GM23338 (cell line): ENCODE measurements at regions not wholly inside any gene's neighbourhood (a gene's known extent, or its start where the extent isn't known, plus 50 kb on each side); places are given as distances from the start of the nearest gene placed in this dataset.

Source experiments
- ATAC-seq: fragments of 200-7000 bp; cut with Tn5 transposase; 3 replicates; pipeline ENCODE4 v1.9.1; 2020
- DNase-seq: peaks from one replicate; pipeline ENCODE4 v3.0.0-alpha.2; 2015; ENCODE audit warnings: low spot score
- H2AFZ ChIP-seq: fragments of 200-600 bp; sonication (generic); 2 replicates; pipeline ENCODE4 v1.8.0; 2016; ENCODE audit warnings: antibody characterized with exemption, mild to moderate bottlenecking, moderate library complexity
- H3F3A ChIP-seq: fragments of 200-600 bp; sonication (generic); replicated peaks from 2 replicates; pipeline ENCODE4 v1.8.0; 2017; ENCODE audit warnings: antibody characterized with exemption, mixed run types, low read depth
- H3K27ac ChIP-seq: fragments of 200-600 bp; sonication (generic); 2 replicates; pipeline ENCODE4 v1.6.1; 2016; ENCODE audit warnings: low read depth
- H3K27me3 ChIP-seq: fragments of 200-600 bp; sonication (generic); 2 replicates; pipeline ENCODE4 v1.8.0; 2016; ENCODE audit warnings: mild to moderate bottlenecking, mixed run types, moderate library complexity; ENCODE audit not compliant: insufficient read depth
- H3K36me3 ChIP-seq: fragments of 200-600 bp; sonication (generic); 2 replicates; pipeline ENCODE4 v1.8.0; 2016; ENCODE audit warnings: mild to moderate bottlenecking; ENCODE audit not compliant: insufficient read depth
- H3K4me1 ChIP-seq: fragments of 200-600 bp; sonication (generic); 2 replicates; pipeline ENCODE4 v1.8.0; 2016; ENCODE audit warnings: mild to moderate bottlenecking, moderate library complexity; ENCODE audit not compliant: insufficient read depth
- H3K4me2 ChIP-seq: fragments of 200-600 bp; sonication (generic); 2 replicates; pipeline ENCODE4 v1.7.1; 2017; ENCODE audit warnings: mixed run types
- H3K4me3 ChIP-seq: fragments of 200-600 bp; sonication (generic); 2 replicates; pipeline ENCODE4 v1.6.1; 2016; ENCODE audit warnings: mixed run types
- H3K79me2 ChIP-seq: fragments of 200-600 bp; sonication (generic); replicated peaks from 2 replicates; pipeline ENCODE4 v1.8.0; 2017; ENCODE audit warnings: mild to moderate bottlenecking; ENCODE audit not compliant: insufficient read depth
- H3K9me2 ChIP-seq: fragments of 200-600 bp; sonication (generic); 2 replicates; pipeline ENCODE4 v1.8.0; 2017; ENCODE audit not compliant: insufficient read depth
- H4K20me1 ChIP-seq: fragments of 200-600 bp; sonication (generic); replicated peaks from 2 replicates; pipeline ENCODE4 v1.8.0; 2017; ENCODE audit warnings: mild to moderate bottlenecking; ENCODE audit not compliant: insufficient read depth
- H3K27ac Mint-ChIP-seq: 2 replicates; pipeline ENCODE4 v1.8.0; 2020; ENCODE audit warnings: inconsistent platforms, mild to moderate bottlenecking, moderate library complexity, mixed read lengths
- H3K27me3 Mint-ChIP-seq: 3 replicates; pipeline ENCODE4 v1.8.0; 2022; ENCODE audit warnings: low read depth, mild to moderate bottlenecking, moderate library complexity, mixed read lengths, inconsistent platforms; ENCODE audit not compliant: insufficient read depth, poor library complexity
- H3K36me3 Mint-ChIP-seq: 3 replicates; pipeline ENCODE4 v1.8.0; 2021; ENCODE audit warnings: low read depth, mild to moderate bottlenecking, inconsistent platforms, moderate library complexity, mixed read lengths
- H3K4me1 Mint-ChIP-seq: 3 replicates; pipeline ENCODE4 v1.8.0; 2020; ENCODE audit warnings: mild to moderate bottlenecking, inconsistent platforms, mixed read lengths
- H3K4me3 Mint-ChIP-seq: 3 replicates; pipeline ENCODE4 v1.8.0; 2021; ENCODE audit warnings: moderate library complexity, mild to moderate bottlenecking, inconsistent platforms, mixed read lengths
- H3K9me3 Mint-ChIP-seq: 3 replicates; pipeline ENCODE4 v1.8.0; 2020; ENCODE audit warnings: moderate library complexity, mild to moderate bottlenecking, inconsistent platforms, mixed read lengths
- CREB1 ChIP-seq: fragments of 250-450 bp; sonication (Bioruptor Pico); IDR thresholded peaks from 2 replicates; pipeline ENCODE4 v1.5.0; 2020; ENCODE audit warnings: low read depth, mild to moderate bottlenecking, moderate library complexity
- CTCF ChIP-seq, 2 experiments: fragments of 200-600 bp in 1 of 2; sonication (generic) in 1 of 2; conservative IDR thresholded peaks; 2 replicates each; pipeline versions ENCODE4 v1.5.1 to v1.6.1; 2016 to 2017; ENCODE audit warnings: antibody characterized with exemption in 2 of 2, low read depth in 2 of 2, mild to moderate bottlenecking in 2 of 2, moderate library complexity in 1 of 2
- EZH2 ChIP-seq: fragments of 200-600 bp; sonication (generic); IDR thresholded peaks from one replicate; pipeline ENCODE4 v1.8.0; 2017; ENCODE audit warnings: antibody characterized with exemption, mild to moderate bottlenecking, low read depth; ENCODE audit not compliant: unreplicated experiment
- JUNB ChIP-seq: IDR thresholded peaks from one replicate; pipeline ENCODE4 v1.6.1; 2016; ENCODE audit warnings: antibody characterized with exemption; ENCODE audit not compliant: unreplicated experiment
- NANOG ChIP-seq: IDR thresholded peaks from 2 replicates; pipeline ENCODE4 v1.6.1; 2016; ENCODE audit warnings: antibody characterized with exemption, borderline replicate concordance
- STAT1 ChIP-seq: IDR thresholded peaks from one replicate; pipeline ENCODE4 v1.6.1; 2016; ENCODE audit warnings: antibody characterized with exemption; ENCODE audit not compliant: unreplicated experiment
- ZNF331 ChIP-seq: fragments of 250-450 bp; sonication (Bioruptor Pico); IDR thresholded peaks from 2 replicates; pipeline ENCODE4 v1.5.0; 2020; ENCODE audit warnings: low read depth, mild to moderate bottlenecking, moderate library complexity
- ZNF462 ChIP-seq: fragments of 250-450 bp; sonication (Bioruptor Pico); IDR thresholded peaks from 2 replicates; pipeline ENCODE4 v1.5.0; 2020; ENCODE audit warnings: mild to moderate bottlenecking, moderate library complexity

- Mint-ChIP-seq H3K36me3 (no peaks in the 10 kb centered on the region), H3K27ac (no peak overlapping the region), H3K9me3 (no peaks in the 10 kb centered on the region), H3K4me3 (no peak overlapping the region), H3K27me3 (peaks cover 8% of the 10 kb centered on the region), H3K4me1 (peaks cover 15% of the 10 kb centered on the region)
- ATAC-seq (no peak), DNase-seq (no peak)
- H3K36me3 ChIP-seq = no peaks in the 10 kb centered on the region
- peaks cover 28% of the 10 kb centered on the region for H3K27me3 ChIP-seq
- H3K79me2 ChIP-seq = no peaks in the 10 kb centered on the region
- H3K4me3 ChIP-seq = no peak overlapping the region
- no peak overlapping the region for H3K27ac ChIP-seq
- H3K9me2 ChIP-seq = no peaks in the 10 kb centered on the region
- H3K4me1 ChIP-seq = peaks cover 12% of the 10 kb centered on the region
- no peak overlapping the region for H2AFZ ChIP-seq
- no peaks in the 10 kb centered on the region for H4K20me1 ChIP-seq
- no peak overlapping the region for H3K4me2 ChIP-seq
- no peak for TF ChIP-seq CTCF (conservative IDR thresholded peaks at IDR 0.05; ENCODE audit: low read depth in 2 of 2)
- no peak for TF ChIP-seq STAT1
- no peak for TF ChIP-seq JUNB
- no peak for TF ChIP-seq NANOG
- TF ChIP-seq CREB1 (CRISPR knock-in tag) = no peak
- TF ChIP-seq ZNF331 (CRISPR knock-in tag) = no peak
- TF ChIP-seq ZNF462 (CRISPR knock-in tag) = no peak
- no peak for TF ChIP-seq EZH2
- H3F3A ChIP-seq = no peaks in the 10 kb centered on the region
Observed at GRCh38 chr2:62567669-62568068, 61.7 kb upstream of the TMEM17 start.
